Fibroblast of lung (primary cell): ENCODE measurements at regions not wholly inside any gene's neighbourhood (a gene's known extent, or its start where the extent isn't known, plus 50 kb on each side); places are given as distances from the start of the nearest gene placed in this dataset.

ENCODE experiments used
- CTCF ChIP-seq, 2 donors: IDR thresholded peaks in 1 of 2; conservative IDR thresholded peaks in 1 of 2; 1 replicate in 1 of 2; 2 replicates in 1 of 2; pipeline ENCODE4 v1.5.1; 2011 to 2012; ENCODE audit warnings: low read length in 2 of 2, control low read depth in 1 of 2, inconsistent platforms in 1 of 2, low read depth in 1 of 2, mild to moderate bottlenecking in 1 of 2
- EZH2 ChIP-seq: IDR thresholded peaks from 2 replicates; pipeline ENCODE4 v1.5.1; 2012; ENCODE audit warnings: low read length, control low read depth, mild to moderate bottlenecking; ENCODE audit errors: missing control alignments

GRCh38 chr21:15515908-15516307 lies 213.9 kb upstream of the USP25 start:
- no peak for TF ChIP-seq CTCF (conservative IDR thresholded peaks at IDR 0.05 in 1 of 2, IDR thresholded peaks at IDR 0.05 in 1 of 2; ENCODE audit: low read depth in 1 of 2, low read length in 2 of 2)
- TF ChIP-seq EZH2, result no peak
